Activated T-cell treated with anti-CD3 and anti-CD28 coated beads for 24 hours (primary cell): ENCODE measurements at regions not wholly inside any gene's neighbourhood (a gene's known extent, or its start where the extent isn't known, plus 50 kb on each side); places are given as distances from the start of the nearest gene placed in this dataset.
"Not testable (repeated sequence)": the region's sequence is repeated elsewhere in the genome, so short reads cannot be mapped to it uniquely, and the experiment has no call there.

Experiments used
- DNase-seq: peaks from one replicate; pipeline ENCODE4 v3.0.0-alpha.2; 2020; ENCODE audit warnings: low read depth

DNA sequence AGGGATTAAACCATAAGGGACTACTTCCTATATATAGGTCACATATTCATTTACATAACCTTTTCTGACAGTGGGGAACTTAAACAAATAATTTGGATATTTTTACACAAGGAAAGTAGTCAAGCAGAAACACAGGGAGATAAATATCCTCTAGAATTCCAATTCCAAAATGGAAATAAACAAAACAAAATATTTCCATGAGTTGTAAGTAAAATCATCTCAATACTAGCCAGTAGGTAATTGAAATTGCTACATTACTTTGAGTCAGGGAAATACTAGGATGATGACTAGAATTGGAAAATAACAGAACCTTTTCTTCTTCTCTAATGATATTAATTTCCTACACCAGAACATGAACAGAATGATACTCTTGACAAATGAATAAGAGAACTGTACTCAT, 1308.1 kb upstream of the GJE1 start:
- DNase-seq = no peak

DNA sequence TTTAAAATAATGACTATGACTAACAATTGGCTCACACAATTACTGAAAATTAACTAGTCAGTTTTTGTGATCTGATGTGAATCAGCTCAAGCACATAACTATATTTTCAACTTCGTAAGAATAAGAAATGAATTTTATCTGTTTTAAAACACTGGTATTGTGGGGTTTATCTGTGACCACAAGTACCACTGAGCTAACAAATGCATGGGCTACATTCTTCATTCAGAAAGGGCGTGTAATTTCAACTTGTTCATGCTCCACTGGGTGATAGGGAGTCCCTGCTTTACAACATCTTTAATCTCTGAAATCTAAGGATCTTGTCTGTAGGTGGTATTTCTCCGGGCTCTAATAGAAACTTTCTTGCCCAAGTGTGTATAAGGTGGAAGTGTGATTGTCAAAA, 1311.5 kb upstream of the GJE1 start:
- DNase-seq = no peak

DNA sequence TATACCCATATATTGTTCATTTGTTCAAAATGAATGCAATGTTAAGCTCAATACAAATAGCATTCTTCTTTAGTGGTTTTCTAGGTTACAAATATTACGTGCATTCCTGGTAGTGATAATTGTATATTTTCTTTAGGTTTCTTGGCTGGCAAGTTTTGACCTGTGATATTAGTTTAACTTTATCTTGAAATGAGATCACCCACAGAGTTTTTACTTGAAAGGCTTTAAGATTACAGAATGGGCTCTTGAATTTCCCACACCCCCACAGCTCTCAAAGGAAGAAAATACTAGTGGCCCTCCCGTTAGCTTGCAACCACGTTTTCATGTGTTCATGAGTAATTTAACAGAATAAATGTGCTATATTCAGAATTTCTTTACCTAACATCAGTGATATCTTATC, 1315.5 kb upstream of the GJE1 start:
- no peak for DNase-seq

DNA sequence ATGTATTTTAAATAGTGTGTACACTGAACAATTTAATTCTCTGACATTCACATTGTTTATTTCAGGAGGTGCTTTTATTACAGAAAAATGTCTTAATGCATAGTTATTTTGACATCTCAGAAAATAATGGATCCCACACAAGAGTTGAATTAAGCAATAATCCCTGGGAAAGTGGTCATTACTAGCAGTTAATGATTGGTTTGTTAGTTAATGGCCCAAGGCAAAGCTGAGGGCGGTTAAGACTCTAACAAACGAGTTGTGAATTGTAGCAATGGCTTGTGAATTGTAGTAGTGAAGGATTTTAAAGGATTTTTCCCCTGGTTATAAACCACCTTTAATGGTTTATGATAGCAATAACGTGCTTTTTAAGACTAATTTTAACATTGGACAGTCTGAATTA, 1316.0 kb upstream of the GJE1 start:
- DNase-seq = no peak

DNA sequence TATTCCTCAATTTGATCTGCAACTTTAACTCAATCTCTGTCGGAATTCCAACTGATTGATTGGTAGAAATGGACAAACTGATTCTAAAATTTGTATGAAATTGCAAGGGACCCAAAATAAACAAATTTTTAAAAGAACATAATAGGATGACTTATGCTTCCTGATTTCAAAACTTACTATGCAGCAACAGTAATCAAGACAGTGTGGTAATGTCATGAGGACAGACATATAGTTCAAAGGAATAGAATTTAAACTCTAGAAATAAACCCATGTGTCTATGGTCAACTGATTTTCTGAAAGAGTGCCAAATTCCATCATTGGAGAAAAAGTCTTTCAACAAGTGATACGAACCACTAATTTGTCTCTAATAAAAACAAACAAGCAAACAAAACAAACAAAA, 1320.1 kb upstream of the GJE1 start:
- DNase-seq = no peak

DNA sequence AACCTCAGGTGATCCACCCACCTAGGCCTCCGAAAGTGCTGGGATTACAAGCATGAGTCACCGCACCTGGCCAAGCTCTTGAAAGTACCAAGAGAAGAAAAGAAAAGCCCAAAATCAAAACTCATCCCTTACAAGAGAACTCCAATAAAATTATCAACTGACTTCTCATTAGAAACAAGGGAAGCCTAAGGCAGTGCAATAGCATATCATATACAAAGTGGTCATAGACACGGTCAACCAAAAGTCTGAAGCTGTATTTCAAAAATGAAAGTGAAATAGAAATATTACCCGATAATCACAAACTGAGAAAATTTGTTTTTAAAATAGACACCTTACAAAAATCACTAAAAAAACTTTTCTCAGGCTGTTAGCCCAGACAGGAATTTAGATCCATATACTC, 1321.1 kb upstream of the GJE1 start:
- no peak for DNase-seq

DNA sequence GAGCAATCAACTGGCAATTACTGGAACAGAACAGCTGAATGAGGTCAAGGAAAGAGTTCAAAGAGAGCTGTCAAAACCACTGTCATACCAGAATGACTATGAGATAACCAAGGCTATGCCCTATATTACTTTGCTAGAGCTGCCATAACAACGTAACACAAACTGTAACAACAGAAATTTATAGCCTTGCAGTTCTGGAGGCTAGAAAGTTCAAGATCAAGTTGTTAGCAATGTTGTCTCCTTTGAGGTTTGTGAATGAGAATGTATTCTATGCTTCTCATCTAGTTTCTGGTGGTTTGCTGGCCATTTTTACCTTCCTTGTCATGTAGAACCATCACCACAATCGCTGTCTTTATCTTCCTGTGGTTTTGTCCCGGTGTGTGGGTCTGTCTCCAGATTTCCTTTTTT, 1323.0 kb upstream of the GJE1 start:
- DNase-seq = no peak

DNA sequence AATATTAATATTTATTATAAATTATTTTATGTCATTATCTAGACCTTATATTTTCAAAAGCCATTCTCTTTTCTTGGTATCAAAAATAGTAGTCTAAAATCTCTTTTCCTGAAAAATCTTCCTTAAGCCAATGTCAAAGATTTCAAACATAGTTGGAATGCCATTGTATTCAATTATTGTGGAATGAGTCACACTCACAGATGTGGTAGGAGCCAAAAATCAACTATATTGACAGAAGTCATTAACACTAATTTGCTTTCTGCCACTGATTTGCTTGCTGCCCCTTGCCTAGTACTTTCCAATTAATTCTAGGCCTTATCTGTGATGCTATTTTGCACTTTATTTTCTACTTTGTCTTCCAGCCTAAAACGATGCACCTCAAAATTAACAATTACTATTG, 1326.3 kb upstream of the GJE1 start:
- DNase-seq = no peak

DNA sequence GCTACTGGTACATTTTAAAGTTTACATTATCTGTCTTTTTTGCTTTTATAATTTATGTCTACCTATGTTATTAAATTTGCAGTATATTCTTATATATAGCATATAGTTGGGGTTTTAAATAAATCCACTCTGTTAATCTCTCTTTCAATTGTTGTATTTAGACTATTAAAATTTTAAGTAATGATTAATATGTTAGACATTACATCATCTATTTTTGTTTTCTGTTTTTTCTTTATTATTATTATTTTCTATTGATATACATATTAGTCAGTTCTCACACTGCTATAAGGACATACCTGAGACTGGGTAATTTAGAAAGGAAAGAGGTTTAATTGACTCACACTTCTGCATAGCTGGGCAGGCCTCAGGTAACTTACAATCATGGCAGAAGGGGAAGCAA, 1338.2 kb upstream of the GJE1 start:
- no peak for DNase-seq

DNA sequence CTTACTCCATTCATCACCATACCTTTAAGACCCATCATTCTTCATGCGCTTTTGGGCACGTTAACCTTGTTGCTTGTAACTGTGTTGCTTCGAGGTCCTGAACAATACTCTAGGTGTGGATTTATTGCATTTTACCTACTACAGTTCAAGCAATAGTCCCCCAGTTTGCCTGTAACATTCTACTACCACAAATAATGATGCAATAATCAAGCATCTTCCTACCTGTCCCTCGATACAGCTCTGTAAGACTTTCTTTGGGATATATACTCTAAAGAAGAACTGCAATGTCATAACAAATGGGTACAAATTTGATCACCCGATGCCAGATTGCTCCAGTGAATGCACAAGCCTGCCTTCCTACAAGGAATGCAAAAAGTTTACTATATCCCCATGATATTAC, 1342.6 kb upstream of the GJE1 start:
- no peak for DNase-seq

DNA sequence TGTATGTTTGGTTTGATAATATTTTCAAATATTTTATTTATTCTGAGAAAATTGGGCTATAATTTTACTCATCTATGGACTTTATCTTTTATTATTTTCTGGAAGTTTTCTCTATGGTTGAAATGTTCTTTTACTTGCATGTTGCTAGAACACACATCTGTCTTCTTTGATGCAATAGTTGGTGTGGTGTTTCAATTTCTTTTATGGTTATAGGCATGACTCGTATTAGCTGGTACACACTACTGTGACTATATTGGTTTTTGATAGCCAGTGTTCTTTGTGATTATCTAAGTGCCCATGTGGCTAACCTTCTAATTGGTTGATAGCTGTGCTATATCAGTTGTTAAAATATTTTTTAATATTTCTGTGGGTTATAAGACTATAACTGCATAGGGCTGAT, 1343.3 kb upstream of the GJE1 start:
- no peak for DNase-seq

DNA sequence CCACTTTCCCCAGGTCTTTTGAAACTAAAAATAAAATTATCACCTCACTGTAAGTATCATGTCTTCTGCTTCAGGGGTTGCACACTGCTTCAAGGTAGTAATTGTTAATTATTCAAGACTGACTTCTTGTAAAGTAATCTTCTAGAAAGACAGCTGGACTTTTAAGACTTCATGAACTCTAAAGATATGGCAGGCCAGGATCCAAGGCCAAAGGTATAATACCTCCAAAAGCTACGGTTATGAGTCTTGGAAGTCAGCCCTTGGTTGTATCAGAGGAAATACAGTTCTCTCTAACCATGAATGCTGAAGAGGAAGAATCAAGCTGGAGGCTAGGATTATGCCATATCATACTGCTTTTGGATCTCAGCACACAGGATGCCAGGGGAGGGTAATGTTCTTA, 1346.8 kb upstream of the GJE1 start:
- no peak for DNase-seq

DNA sequence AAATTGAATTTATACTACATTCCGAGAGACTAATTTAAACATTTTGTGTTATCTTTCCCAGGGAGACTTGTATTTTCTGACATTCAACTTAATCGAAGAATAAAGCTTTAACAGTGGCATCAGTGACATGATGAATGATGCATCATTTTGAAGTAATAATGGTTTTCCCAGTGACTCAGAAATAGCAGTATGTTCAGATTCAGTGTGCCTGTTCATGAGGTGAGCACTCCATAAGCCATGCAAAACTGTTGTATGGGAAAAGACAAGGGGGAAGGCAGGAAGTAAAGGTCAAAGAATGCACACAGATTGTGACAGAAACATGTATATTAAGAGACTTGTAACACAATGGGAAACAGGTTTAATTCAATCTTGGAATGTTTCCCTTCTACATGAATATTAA, 1348.2 kb upstream of the GJE1 start:
- no peak for DNase-seq

DNA sequence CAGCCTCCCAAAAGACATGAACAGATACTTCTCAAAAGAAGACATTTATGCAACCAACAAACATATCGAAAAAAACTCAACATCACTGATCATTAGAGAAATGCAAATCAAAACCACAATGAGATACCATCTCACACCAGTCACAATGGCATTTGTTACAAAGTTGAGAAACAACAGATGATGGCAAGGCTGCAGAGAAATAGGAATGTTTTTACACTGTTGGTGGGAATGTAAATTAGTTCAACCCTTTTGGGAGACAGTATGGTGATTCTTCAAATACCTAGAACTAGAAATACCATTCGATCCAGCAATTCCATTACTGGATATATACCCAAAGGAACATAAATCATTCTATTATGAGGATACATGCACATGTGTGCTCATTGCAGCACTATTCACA, 1349.2 kb upstream of the GJE1 start:
- not testable (repeated sequence) for DNase-seq

DNA sequence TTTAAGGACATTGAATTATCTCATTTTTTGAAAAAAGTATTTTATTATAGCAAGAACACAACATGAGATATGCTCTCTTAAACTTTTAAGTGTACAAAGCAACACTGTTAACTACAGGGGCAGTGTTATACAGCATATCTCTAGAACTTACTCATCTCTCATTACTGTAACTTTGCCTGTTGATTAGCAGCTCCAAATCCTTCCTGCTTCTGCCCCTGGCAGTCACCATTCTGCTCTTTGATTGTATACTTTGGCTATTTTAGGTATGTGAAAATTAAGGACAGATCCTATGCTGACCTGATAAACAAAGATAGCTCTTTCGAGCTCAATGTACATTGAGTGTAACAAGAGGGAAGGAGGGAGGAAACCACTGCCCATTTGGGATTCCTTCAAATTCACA, 1349.8 kb upstream of the GJE1 start:
- no peak for DNase-seq

DNA sequence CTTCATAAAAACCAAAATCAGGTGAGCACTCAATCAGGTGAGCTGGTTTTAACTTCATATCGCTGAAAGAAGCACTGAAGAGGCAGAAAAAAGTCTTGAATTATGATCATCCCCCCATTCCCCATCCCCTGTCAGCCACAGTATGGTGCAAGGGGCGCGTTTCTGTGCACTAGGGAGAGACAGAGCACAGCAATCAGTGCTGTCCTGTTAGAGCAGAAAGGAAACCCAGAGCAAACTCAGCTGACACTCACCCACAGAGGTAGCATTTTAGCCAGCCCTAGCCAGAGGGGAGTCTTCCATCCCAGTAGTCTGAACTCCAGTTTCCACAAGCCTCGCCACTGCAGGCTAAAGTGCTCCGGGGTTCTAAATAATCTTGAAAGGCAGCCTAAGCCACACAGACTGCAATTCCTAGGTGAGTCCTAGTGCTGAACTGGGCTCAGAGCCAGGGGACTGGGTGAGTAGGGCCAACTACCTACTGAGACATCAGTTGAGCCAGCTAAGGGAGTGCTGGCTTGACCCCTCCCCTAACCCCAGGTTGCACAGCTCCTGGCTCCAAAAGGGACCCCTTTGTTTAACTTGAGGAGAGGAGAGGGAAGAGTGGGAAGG, 1352.6 kb upstream of the GJE1 start:
- no peak for DNase-seq

DNA sequence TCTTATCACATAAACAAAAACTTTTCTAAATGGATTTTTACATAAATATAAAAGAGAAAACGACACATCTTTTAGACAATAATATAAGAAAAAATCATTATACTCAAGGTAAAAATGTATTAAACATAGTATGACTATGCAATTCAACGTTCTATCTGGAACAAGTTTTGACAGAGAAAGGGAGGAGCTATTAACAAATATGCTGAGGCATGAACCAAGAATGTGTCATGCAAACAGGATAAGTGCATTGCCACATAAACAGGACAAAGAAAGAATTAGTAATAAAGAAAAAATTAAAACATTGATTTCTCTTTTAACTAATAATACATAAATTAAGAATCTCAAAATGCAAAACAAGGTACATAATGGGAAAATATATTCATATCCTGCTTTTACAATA, 1353.4 kb upstream of the GJE1 start:
- no peak for DNase-seq

DNA sequence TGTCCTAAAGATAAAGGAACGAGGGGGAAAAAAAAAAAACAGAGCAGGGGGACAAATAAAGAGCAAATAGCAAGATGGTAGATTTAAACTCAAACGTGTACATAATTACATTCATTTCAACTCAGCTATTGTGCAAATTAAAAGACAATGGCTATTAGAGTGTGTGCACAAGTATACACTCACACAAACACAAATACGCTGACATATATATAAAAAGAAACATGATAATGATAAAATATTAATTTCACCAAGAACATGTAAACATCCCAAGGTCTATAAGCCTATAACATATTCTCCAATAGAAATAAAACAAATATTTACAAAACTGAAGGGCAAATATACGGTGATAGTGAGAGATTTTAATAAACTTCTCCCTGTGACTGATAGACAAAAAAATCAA, 1354.9 kb upstream of the GJE1 start:
- DNase-seq = no peak

DNA sequence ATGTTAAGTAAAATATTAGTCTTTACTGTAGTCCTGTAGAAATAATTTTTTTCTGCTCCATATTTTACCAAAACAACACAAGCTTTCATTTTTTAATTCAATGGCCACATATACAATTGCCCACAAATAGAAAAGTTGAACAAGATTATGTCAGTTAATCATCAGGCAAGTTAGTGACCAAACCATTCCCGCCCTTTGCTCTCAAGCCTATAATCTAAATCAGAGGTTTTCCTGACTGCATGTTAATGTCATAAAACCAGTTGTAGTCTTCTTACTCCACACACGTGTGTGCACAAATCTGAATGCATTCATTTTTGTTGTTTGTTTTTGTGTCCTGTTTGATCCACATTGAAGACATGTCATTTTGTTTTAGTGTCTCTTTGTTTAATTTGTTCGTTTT, 1357.7 kb upstream of the GJE1 start:
- DNase-seq = no peak

DNA sequence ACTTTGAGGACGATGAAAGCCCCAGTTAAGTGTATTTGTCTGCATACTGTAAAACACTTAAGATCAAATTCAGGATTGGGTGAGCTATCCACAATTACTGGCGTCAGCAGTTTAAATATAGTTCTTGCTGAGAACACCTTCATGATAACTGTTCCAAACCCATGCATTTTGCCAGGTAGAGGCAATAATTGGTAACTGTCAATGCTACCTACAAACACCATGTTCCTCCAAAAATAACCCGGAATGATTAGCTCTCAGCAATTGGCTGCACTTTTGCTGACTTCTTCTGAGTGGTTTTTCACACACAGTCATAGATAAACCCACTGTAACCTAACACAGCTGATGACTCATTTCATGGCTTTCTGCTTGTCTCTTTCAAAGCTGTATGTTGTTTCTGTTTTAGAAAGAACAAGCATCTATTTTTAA, 1358.6 kb upstream of the GJE1 start:
- DNase-seq = no peak

DNA sequence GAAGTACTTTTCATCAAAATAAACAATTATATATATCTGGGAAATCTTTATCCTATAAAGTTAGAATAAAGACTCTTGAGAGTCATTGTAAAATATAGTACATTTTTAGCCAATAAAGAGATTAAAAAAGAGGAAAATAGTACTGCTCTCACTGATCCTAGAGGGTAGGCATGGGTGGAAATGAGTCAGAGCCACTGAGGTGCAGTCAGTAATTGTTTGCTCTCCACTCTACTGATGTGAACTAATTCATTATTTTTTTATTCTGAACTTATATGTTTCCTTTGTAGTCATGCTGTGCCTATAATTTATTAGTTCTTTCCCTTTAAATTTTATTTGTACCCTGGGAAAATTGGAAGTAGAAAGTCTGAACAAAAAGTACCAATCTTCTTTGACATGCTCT, 1359.4 kb upstream of the GJE1 start:
- no peak for DNase-seq

DNA sequence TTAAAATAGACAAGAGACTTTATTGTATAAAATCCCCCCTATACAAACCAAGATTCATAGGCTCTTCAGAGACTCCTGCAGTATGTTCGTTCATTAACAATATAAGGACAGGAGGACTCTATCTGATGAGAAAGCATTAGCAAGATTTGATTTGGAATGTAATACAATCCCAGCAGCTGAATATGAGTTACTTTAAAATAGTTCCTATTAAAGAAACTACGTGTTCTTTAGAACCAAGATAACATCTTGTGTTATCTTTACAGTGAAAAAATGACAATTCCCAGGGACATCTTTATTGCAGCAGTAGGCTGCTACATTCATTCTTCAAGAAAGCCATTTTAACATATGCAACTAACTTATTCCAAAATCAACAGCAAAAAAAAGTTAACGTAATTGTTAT, 1360.1 kb upstream of the GJE1 start:
- DNase-seq = no peak

DNA sequence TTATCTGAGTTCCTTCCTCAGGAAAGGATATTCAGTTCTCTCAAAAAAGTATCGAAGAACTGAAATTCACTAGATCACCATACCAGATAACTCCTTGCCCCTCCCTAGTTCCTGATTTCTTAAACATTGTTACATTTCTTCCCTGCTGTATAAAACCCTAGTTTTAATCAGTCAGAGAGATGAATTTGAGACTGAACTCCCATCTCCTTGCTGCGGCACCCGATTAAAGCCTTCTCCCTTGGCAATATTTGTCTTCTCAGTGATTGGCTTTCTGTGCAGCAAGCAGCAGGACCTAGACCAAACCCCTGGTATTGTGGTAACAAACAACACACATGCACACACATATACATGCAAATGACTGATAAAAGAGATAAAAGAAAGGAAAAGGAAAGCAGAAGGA, 1364.6 kb upstream of the GJE1 start:
- no peak for DNase-seq

DNA sequence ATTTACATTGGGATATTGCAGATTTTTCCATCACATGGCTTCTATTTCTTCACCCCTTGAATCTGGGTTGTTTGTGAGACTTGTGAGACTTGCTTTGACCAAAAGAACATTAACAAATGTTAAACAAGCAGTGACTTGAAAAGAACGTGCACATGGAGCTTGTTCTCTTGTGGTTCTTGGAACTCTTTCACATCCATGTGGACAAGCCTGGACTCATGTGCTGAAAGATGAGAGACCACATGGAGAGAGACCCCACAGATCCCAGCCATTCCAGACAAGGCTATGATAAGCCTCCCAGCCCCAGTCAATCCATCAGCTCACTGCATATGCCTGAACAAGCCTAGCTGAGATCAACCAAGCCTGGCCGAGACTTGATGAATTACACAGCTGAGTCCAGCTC, 1365.7 kb upstream of the GJE1 start:
- DNase-seq = no peak
